OCI-LY7 (cell line): ENCODE measurements at regions not wholly inside any gene's neighbourhood (a gene's known extent, or its start where the extent isn't known, plus 50 kb on each side); places are given as distances from the start of the nearest gene placed in this dataset.

Experiments
- CTCF ChIP-seq: fragments of 200-600 bp; sonication (generic); conservative IDR thresholded peaks from 2 replicates; pipeline ENCODE4 v1.5.1; 2014; ENCODE audit warnings: mild to moderate bottlenecking, antibody characterized with exemption, low read length, moderate library complexity, mixed read lengths
- EZH2phosphoT487 ChIP-seq: fragments of 200-600 bp; sonication (generic); IDR thresholded peaks from 2 replicates; pipeline ENCODE4 v1.6.1; 2018; ENCODE audit warnings: low read depth, borderline replicate concordance, mild to moderate bottlenecking, mixed run types, antibody characterized with exemption, low read length, moderate library complexity, mixed read lengths

GRCh38 chr2:237199082-237199481 is 113.4 kb downstream of the COPS8 start:
- TF ChIP-seq CTCF (no peak), EZH2phosphoT487 (no peak)
